HCEC 1CT (cell line): ENCODE measurements at regions not wholly inside any gene's neighbourhood (a gene's known extent, or its start where the extent isn't known, plus 50 kb on each side); places are given as distances from the start of the nearest gene placed in this dataset.

ENCODE experiments used
- DNase-seq: peaks from one replicate; pipeline ENCODE4 v3.0.0-alpha.2; 2017

DNA sequence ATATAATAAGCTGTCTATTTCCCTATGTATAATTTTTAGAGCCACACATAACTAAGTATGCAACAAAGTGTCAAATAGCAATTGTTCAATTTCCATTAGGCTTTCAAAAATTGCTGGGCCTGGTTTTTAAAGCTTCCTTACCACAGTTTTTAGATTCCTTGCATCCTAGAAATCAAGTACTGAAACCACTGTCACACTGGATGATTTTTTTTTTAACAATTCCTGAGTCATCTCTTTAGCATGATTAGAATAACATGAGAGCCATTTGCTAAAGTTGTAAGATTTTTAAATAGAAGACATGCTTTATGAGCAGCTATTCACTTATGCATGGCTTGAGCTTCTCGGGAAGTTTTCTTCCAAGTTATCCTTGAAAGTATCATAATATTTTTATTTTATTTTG, 319.5 kb upstream of the NXPH2 start:
- DNase-seq = no peak

DNA sequence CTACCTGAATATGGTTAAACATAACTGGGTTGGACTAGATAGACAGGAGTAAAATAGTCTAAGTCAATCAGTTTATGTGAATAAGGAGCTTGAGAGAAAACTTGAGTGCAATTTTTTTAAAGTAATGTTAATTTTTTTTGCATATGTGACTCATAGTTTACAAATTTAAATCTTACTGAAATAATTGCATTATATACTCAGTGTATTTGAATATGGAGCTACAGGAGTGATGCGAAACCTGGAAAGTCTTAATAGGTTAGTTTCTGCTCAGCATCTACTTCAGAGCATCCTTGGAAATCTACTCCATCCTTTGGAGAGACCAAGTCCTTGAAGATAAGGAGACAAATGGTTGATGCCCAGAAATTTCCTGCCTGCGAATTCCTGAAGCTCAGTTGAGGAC, 318.8 kb upstream of the NXPH2 start:
- DNase-seq = no peak

DNA sequence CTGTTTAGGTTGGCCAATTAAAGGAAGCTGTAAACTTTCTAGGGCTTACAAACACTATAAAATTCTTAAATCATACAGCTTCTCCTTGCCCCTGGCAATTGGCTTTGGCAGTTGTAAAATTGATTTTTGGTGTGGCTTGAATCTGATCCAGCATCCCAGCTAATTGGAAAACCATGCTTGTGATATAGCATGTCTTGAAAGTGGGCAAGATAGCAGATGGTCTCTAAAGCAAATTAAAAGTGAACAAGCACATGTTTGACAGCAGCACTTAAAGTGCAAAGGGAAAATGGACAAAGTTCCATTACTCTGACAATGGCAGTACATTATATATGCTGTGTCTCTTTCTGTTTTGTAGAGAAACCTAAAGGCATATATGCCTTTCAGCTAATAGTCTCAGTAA, 302.9 kb upstream of the NXPH2 start:
- DNase-seq = no peak

DNA sequence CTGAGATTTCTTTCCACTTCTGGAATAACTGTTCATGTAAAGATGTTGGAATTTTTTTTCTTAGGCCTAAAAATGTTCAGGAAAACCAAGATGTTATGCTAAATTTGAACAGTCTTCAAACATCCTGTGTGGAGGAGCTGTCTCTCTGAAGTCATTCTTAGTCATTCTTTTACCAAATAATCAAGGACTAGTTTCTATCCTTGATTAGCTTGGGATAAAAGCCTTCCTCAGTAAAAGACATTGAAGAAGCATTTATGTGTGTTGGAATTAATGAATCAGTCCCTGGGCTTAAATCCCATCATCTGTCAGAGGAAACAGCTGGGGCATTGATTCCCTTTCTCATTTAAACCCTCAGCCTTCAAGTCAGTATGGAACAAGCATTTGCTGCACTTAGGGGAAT, 300.1 kb upstream of the NXPH2 start:
- DNase-seq = no peak

GRCh38 chr2:139079311-139079710, 299.1 kb upstream of the NXPH2 start:
- no peak for DNase-seq

DNA sequence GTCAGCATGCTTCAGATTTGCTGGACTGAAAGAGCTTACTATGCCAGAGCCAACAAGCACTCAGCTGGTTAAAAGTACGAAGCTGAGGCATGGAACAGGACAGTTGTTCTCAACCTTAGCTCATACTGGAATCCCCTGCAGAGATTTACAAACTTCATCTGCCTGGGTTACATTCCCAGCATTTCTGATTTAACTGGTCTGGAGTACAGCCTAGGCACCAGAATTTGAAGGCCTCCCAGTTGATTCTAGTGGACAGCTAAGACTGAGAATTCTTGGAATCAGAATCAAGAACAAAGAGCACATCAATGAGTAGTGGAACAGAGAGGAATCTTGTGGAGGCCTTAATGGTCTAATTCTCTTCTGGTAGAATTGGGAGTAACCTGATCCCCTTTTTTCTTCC, 298.2 kb upstream of the NXPH2 start:
- DNase-seq = no peak

DNA sequence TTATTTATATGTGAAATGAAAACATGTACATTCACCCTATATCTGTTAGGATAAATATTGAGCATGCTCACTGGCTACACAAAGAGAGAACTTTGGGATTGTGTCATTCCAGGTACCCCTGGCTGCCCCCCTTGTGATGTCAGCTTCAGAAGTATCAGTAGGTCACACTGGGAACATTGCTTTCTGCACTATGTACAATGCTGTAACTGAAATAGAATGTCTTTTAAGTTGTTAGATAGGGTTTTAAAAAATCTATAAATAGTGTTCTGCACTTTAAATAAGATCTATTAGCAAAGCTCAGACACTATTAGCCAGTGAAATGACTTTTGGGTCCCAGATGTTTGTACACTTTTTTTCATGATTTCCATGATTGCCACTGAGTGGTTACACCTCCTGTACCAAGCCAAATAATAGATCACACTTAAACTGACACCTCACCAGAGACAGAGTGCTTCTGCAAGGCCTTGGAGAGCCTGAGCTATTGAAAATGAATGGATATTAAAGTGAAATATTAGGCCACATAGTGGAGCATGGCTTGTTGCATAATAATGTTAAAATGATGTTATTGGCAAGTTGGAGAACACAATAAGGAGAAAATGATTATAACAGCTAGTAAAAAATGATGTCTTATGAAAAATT, 297.0 kb upstream of the NXPH2 start:
- no peak for DNase-seq

- DNase-seq = no peak
Observed at GRCh38 chr2:139067874-139068273, 287.7 kb upstream of the NXPH2 start.

DNA sequence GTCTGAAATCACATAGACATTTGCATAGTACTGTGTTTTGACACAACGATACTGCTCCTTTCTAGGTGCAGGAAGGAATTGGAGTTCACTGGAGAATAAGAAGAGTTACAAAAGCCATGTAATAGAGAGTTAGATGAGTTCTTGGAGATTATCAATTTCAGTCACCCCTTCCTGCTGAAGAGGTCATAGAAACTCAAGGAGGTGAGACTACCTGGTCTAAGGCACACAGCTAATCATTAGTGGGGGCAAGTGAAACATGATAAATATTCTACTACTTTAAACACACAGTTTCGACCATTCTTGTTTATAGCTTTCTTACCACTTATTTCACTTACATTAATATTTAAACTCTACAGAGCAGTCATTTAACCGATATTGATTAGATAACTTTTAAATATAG, 286.9 kb upstream of the NXPH2 start:
- DNase-seq = no peak

DNA sequence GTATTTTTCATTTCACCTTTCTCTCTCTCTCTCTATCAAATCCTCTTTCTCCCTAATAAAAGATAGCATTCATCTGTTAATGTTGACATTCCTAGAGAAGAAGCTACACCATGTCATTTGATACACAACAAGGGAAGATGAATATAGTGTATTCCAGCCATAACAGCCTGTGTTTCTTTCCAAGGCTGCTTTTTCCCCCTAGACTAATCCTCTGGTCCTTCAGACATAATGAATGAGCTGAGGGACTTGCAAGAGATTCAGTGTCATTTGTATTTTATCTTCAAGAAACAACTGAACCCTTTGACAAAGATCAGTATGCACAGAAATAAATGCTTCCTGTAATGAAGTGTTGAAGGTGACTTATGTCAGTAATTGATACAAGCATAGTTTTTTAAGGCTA, 284.0 kb upstream of the NXPH2 start:
- DNase-seq = no peak

DNA sequence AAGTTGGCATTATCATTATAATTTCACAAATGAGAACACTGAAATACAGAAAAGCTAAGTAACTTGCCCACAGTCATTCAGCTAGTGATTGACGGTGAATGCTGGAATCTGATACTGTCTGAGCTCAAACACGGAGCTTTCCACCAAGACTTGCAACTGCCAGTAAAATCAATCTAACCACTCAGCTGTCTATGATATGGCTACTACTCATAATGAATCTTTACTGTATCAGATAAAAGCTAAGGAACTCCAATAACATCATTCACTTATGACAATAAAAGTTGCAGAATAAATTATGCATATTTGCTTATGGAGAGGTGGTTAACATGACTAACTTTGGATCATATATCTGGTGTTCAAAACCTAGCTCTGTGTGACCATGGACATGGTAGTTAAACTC, 279.4 kb upstream of the NXPH2 start:
- no peak for DNase-seq

GRCh38 chr2:139055202-139055601, 275.0 kb upstream of the NXPH2 start:
- DNase-seq = no peak

GRCh38 chr2:139048017-139048416, 267.8 kb upstream of the NXPH2 start:
- no peak for DNase-seq

DNA sequence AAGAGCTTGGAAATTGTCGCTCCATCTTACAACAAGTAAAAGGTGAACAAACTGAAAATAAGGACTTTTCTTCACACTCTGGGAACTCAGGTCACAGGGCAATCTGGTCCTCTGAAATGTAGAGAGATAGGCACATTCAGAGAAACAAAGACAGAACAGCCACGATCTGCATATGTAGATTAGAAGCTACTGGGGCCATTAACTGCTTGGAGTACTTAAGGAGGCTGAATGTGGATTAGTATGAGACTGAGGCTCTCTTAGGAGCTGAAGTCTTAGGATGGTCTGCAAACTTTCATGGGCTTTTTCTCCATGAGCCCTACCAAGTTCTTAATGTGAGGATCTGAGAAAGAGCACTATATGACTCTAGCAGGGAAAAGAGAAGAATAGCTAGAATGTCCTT, 265.3 kb upstream of the NXPH2 start:
- no peak for DNase-seq

DNA sequence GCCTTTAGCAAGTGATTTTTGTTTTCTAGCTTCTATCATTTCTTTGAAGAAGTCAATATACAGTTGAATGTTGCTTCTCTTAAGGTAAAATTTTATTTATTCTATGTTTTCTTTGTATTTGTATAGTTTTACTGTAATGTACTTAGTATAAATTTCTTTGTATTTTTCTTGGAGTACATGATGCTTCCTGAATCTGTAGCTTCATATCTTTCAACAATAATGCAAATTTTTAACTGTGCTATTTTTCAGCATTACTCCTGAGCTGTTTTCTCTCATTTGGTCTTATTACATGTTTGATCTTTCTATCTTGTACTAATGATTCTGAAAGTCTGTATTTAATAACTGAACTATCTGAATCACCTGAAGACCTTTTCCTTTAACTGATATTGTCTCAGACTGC, 253.9 kb upstream of the NXPH2 start:
- DNase-seq = no peak

- no peak for DNase-seq
Observed at GRCh38 chr2:139033300-139033699, 253.1 kb upstream of the NXPH2 start.

GRCh38 chr2:139031722-139032121, 251.5 kb upstream of the NXPH2 start:
- DNase-seq = no peak

DNA sequence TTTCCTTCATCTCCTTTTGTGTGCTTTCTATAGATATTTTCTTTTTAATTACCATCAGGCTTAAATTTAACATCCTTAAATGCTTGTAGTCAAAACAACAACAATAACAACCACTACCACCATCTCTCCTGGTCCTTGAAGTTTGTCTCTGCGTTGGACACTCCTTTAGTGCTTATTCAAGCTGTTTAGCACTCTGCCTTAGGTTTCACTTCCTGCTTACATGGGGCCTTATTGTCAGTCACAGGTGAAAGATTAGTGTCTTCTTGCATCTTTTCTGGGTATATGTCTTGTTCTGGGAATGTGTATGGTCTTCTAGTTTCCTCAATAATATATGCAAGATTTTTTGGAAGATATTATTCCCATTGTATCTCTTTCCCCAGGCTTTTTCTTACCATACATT, 240.1 kb upstream of the NXPH2 start:
- no peak for DNase-seq

GRCh38 chr2:139018252-139018651, 238.1 kb upstream of the NXPH2 start:
- DNase-seq = no peak

GRCh38 chr2:139007130-139007529, 226.9 kb upstream of the NXPH2 start:
- DNase-seq = no peak

- no peak for DNase-seq
Observed at GRCh38 chr2:139000131-139000785, 220.1 kb upstream of the NXPH2 start.

DNA sequence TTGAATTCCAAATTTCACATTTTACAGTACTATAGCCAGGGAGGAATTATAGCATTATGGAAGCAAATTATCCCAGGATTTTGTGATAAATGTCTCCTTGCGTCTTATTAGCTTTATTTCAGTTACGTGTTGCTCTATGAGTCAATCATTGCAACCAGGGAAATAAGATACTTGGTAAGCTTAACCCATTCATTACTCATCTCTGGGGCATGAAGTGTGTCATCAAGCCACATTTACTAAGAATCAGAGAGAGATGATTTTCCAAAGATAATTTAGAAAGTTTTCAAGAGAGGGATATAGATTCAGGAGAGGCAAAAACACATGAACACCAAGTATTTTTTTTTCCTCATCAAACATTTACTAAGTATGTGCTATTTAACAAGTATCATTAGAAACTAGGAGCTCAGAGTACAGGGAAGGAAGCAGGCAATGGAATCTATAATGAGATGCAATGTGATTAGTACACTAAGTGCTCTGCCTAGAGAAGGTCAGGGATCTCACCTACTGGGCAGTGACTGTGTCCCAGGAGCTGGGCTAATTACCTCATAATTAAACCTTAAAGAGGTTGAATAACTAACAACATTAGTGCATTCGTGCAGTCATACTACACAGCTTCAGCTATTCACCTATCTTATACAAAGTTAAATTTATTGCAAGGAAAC, 217.8 kb upstream of the NXPH2 start:
- DNase-seq = peak; percentile 29

DNA sequence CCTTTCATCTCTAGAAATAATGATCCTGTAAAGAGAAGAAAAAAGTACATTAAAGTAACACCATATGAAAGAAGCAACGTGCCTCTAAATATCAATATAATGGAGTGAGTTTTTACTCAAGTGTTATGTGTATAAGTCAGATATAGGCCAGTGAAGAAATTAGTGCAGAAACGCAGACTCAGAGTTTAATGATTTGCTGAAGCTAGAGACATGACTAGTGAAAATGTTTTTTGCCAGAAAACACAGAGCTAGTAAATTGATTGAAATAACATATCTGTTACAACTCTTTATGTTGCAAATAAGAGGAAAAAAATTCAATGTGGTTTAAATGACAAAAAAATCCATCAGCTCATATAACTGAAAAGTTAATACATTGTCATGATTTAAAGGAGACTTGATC, 217.2 kb upstream of the NXPH2 start:
- no peak for DNase-seq

GRCh38 chr2:138994502-138994901, 214.3 kb upstream of the NXPH2 start:
- DNase-seq = no peak

- no peak for DNase-seq
Observed at GRCh38 chr2:138985881-138986280, 205.7 kb upstream of the NXPH2 start.
